ENCODE measurements at regions not wholly inside any gene's neighbourhood (a gene's known extent, or its start where the extent isn't known, plus 50 kb on each side); places are given as distances from the start of the nearest gene placed in this dataset.
A peak's percentile ranks its signal among the peaks of the same experiment; 100 is the strongest.

DNA sequence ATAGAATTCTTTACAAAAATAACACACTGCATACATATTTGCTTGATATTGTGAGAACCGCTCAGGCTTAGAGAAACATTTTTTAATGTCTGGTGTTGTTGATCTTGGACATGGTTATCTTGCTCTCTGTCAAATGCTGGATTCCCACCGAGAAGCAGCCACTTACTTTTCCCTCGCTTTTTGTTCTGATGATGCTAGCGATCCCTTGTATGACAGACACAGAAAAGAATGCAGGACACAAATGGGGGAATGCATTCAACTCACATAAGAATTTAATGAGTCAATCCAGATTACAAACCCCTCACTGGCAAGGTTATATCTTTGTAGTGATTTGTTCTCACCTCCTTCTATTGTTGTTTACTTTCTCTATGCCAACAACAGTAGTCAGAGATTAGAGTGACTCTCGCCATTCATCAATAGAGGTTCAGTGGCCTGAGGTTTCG lies 76.8 kb upstream of the AKT3 start:
- no peak overlapping the region for H3K27ac Mint-ChIP-seq
- ATAC-seq (no peak), DNase-seq (ENCODE audit: low spot score in 2 of 2) (no peak)
- H3K36me3 Mint-ChIP-seq: no peaks in the 10 kb centered on the region
- H3K9me3 Mint-ChIP-seq: no peaks in the 10 kb centered on the region

GRCh38 chr1:243926299-243926698 lies 76.3 kb upstream of the AKT3 start:
- Mint-ChIP-seq H3K9me3 (no peaks in the 10 kb centered on the region), H3K27ac (no peak overlapping the region), H3K36me3 (no peaks in the 10 kb centered on the region)
- ATAC-seq: no peak
- DNase-seq (ENCODE audit: low spot score in 2 of 2): no peak

DNA sequence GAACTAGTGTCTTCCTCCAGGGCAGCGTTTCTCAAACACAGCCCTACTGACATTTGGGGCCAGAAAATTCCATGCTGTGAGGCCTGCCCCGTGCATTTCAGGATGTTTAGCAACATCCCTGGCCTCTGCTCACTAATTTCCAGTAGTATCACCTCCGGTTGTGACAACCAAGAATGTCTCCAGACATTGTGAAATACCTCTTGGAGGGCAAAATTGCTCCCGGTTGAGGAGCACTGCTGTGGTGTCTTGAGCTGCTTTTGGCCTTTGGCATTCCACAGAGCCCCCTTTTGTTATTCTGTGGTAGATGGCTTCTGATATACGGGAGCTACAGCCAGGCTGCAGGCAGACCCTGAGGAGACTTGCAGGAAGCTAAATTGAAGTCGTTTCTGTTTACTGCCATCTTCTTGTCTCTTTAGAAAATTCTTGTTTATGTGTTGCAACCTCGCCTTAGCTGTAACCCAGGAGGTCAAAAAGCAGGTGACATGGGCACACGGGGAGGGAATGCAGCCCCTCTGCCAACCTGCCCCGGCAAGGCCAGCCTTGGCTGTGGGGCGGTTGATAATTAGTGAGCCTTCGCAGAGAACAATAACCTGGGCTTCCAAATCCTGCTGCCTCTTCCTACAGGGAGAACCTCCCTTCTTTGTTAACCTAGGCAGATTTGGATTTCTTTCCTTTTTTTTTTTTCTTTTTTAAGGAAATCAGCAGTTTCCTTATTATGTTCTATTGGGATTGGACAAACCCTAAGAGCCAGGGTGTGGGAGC lies 74.7 kb upstream of the AKT3 start:
- no peaks in the 10 kb centered on the region for H3K9me3 Mint-ChIP-seq
- no peak for ATAC-seq
- no peak for DNase-seq (ENCODE audit: low spot score in 2 of 2)
- no peaks in the 10 kb centered on the region for H3K36me3 Mint-ChIP-seq
- H3K27ac Mint-ChIP-seq: no peak overlapping the region

GRCh38 chr1:243924188-243924587 lies 74.1 kb upstream of the AKT3 start:
- ATAC-seq: no peak

DNA sequence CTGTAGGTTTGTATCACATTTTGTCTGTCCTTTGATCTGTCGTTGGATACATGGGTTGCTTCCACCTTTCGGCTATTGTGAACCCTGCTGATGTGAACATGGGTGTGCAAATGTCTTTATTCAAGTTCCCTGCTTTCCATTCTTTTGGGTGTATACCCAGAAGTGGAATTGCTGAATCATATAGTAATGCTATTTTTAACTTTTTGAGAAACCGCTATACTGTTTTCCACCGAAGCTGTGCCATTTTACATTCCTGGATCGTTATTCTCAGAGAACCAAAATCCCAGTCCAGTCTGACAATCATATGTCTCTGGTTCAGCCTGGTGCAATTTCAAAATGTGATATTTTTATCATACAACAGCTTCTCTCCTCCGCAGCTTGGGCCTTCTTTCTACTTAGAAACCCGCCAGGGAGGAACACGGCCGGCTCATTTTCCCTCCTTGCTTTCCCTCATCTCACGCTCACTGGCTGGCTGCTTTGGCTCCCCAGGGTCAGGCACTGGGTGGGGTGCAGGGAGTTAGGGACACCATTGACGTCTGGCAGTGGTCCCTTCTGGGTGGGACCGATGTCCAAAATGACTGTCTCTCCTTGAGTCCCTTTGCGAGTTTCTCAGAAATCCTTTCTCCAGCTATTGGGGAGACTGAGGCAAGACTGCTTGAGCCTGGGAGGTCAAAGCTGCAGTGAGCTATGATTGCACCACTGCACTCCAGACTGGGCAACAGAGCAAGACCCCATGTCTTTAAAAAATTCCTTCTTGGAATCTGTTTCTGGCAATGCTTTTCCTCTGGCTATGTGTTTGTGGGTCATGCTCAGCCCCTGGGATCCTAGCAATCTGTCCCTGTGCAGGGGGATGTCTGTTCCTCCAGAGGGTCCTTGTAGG lies 73.5 kb upstream of the AKT3 start:
- no peak for ATAC-seq
- no peaks in the 10 kb centered on the region for H3K9me3 Mint-ChIP-seq
- no peaks in the 10 kb centered on the region for H3K36me3 Mint-ChIP-seq
- DNase-seq (ENCODE audit: low spot score in 2 of 2): no peak
- no peak overlapping the region for H3K27ac Mint-ChIP-seq

More at GRCh38 chr1:243924188-243924587, 74.1 kb upstream of the AKT3 start:
- H3K27ac Mint-ChIP-seq: no peak overlapping the region
- DNase-seq (ENCODE audit: low spot score in 2 of 2): no peak
- H3K36me3 Mint-ChIP-seq: no peaks in the 10 kb centered on the region
- H3K9me3 Mint-ChIP-seq: no peaks in the 10 kb centered on the region

DNA sequence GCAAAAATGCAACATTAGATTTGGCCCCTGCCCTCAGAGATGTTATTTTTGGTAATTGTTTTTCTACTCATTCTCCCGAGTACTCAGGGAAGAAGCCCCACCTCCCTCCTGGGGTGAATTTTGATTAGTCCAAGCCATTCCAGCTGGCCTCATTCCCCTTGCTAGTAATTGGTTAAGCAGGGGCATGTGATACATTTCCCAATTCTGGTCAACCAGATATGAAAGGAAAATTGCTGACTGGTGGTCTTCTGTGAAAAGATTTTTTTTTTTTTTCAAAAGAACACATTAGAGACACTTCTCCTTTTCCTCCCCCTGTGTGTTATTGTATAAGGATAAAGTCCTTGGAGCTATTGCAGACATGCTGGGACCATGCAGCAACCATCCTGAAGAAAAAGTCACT lies 71.1 kb upstream of the AKT3 start:
- DNase-seq (ENCODE audit: low spot score in 2 of 2): no peak
- H3K36me3 Mint-ChIP-seq: peaks cover 11 to 12% of the 10 kb centered on the region in 2 donors
- H3K27ac Mint-ChIP-seq: no peak overlapping the region
- H3K9me3 Mint-ChIP-seq: no peaks in the 10 kb centered on the region
- ATAC-seq: no peak

- H3K36me3 Mint-ChIP-seq: peaks cover 11 to 12% of the 10 kb centered on the region in 2 donors
- H3K9me3 Mint-ChIP-seq: no peaks in the 10 kb centered on the region
- no peak overlapping the region for H3K27ac Mint-ChIP-seq
- DNase-seq (ENCODE audit: low spot score in 2 of 2): no peak
- no peak for ATAC-seq
Measured at GRCh38 chr1:243917863-243918565, 68.0 kb upstream of the AKT3 start.

- Mint-ChIP-seq H3K36me3 (peaks cover 11 to 12% of the 10 kb centered on the region in 2 donors), H3K9me3 (no peaks in the 10 kb centered on the region), H3K27ac (no peak overlapping the region)
- DNase-seq (ENCODE audit: low spot score in 2 of 2) (peak in 1 of 2 donors; percentile 13), ATAC-seq (peak; percentile 33 to 49)
Measured at GRCh38 chr1:243917177-243917862, 67.3 kb upstream of the AKT3 start.

- H3K9me3 Mint-ChIP-seq: no peaks in the 10 kb centered on the region
- no peak overlapping the region for H3K27ac Mint-ChIP-seq
- no peak for ATAC-seq
- DNase-seq (ENCODE audit: low spot score in 2 of 2): no peak
- H3K36me3 Mint-ChIP-seq: peaks cover 11 to 12% of the 10 kb centered on the region in 2 donors
Measured at GRCh38 chr1:243916160-243916559, 66.1 kb upstream of the AKT3 start.

- peak overlapping the region in 1 of 2 donors; percentile 40 for H3K27ac Mint-ChIP-seq
- DNase-seq (ENCODE audit: low spot score in 2 of 2) (no peak), ATAC-seq (no peak)
- peaks cover 6 to 7% of the 10 kb centered on the region in 2 donors for H3K36me3 Mint-ChIP-seq
- no peaks in the 10 kb centered on the region for H3K9me3 Mint-ChIP-seq
Measured at GRCh38 chr1:243912347-243912746, 62.3 kb upstream of the AKT3 start.

DNA sequence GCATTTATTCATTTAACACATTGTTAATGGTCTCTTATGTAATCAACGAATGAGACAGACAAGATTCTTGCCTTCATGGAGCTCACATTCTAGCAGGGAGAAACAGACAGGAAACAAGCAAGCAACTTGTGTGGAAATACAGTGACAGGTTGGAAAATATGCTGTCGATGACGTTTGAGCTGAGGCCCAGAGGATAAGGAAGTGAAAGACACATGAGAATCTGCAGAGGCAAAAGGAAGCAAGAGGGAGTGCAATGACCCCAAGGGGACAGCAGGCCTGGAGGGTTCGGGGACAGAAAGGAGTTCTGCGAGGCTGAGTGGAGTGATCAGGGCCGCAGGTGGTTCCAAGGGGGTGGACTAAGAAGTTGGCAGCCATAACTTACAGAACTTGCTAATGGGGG lies 60.6 kb upstream of the AKT3 start:
- H3K27ac Mint-ChIP-seq: no peak overlapping the region
- H3K9me3 Mint-ChIP-seq: no peaks in the 10 kb centered on the region
- no peak for ATAC-seq
- no peak for DNase-seq (ENCODE audit: low spot score in 2 of 2)
- no peaks in the 10 kb centered on the region for H3K36me3 Mint-ChIP-seq

- Mint-ChIP-seq H3K36me3 (no peaks in the 10 kb centered on the region), H3K27ac (no peak overlapping the region), H3K9me3 (no peaks in the 10 kb centered on the region)
- ATAC-seq (no peak), DNase-seq (ENCODE audit: low spot score in 2 of 2) (no peak)
Measured at GRCh38 chr1:243903895-243904294, 53.9 kb upstream of the AKT3 start.

GRCh38 chr1:243903041-243903440 lies 53.0 kb upstream of the AKT3 start:
- no peak for ATAC-seq
- Mint-ChIP-seq H3K9me3 (no peaks in the 10 kb centered on the region), H3K36me3 (no peaks in the 10 kb centered on the region), H3K27ac (no peak overlapping the region)
- DNase-seq (ENCODE audit: low spot score in 2 of 2): no peak

- ATAC-seq (no peak), DNase-seq (ENCODE audit: low spot score in 2 of 2) (no peak)
- Mint-ChIP-seq H3K36me3 (no peaks in the 10 kb centered on the region), H3K27ac (no peak overlapping the region), H3K9me3 (no peaks in the 10 kb centered on the region)
Measured at GRCh38 chr1:243902100-243902499, 52.1 kb upstream of the AKT3 start.
